ENCODE measurements at regions not wholly inside any gene's neighbourhood (a gene's known extent, or its start where the extent isn't known, plus 50 kb on each side); places are given as distances from the start of the nearest gene placed in this dataset.

DNA sequence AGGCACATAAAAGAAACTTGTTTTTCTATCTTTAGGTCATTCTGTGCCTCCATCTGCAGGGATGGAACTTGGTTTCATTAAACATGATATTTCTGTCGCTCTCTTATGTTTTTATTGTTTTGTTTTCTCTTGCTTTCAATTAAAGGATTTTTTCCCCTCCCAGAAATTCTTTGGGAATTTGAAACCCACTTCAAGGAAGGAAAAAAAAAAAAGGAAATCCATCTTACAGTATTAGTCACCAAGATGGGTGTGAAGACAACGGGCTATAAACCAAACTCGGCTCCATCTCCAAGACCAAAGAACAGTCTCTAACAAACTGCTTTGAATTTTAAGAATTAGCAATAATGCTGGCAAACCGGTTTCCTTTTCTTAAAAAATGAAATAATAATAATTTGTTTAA is 244.1 kb downstream of the BCL11A start:
- Histone ChIP-seq H3K36me3 (ENCODE audit: insufficient read depth in 1 of 2, low read depth in 1 of 2) (no peaks in the 10 kb centered on the region), H3K4me3 (no peak overlapping the region), H3K4me1 (no peaks in the 10 kb centered on the region), H3K9me3 (no peaks in the 10 kb centered on the region), H3K27me3 (ENCODE audit: insufficient read depth in 3 of 3, low read length in 2 of 3) (no peaks in the 10 kb centered on the region), H3K27ac (no peak overlapping the region)
- TF ChIP-seq, protein P1, sequence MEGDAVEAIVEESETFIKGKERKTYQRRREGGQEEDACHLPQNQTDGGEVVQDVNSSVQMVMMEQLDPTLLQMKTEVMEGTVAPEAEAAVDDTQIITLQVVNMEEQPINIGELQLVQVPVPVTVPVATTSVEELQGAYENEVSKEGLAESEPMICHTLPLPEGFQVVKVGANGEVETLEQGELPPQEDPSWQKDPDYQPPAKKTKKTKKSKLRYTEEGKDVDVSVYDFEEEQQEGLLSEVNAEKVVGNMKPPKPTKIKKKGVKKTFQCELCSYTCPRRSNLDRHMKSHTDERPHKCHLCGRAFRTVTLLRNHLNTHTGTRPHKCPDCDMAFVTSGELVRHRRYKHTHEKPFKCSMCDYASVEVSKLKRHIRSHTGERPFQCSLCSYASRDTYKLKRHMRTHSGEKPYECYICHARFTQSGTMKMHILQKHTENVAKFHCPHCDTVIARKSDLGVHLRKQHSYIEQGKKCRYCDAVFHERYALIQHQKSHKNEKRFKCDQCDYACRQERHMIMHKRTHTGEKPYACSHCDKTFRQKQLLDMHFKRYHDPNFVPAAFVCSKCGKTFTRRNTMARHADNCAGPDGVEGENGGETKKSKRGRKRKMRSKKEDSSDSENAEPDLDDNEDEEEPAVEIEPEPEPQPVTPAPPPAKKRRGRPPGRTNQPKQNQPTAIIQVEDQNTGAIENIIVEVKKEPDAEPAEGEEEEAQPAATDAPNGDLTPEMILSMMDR (IDR thresholded peaks at IDR 0.05) = no peak
- ATAC-seq (no peak), DNase-seq (no peak)
- intact Hi-C loops (cut with DNase I) = no loop called here
- WGBS, 3 donors = 81 to 91% (median 81%) methylated on average over 4 of the region's 4 CpGs

- no peak for ATAC-seq
- intact Hi-C loops (cut with DNase I) = no loop called here
- TF ChIP-seq, protein P1 (IDR thresholded peaks at IDR 0.05) = no peak
- Histone ChIP-seq H3K27ac (no peak overlapping the region), H3K36me3 (ENCODE audit: insufficient read depth in 1 of 2, low read depth in 1 of 2) (no peaks in the 10 kb centered on the region), H3K27me3 (ENCODE audit: insufficient read depth in 3 of 3, low read length in 2 of 3) (no peaks in the 10 kb centered on the region), H3K4me3 (no peak overlapping the region), H3K4me1 (no peaks in the 10 kb centered on the region), H3K9me3 (no peaks in the 10 kb centered on the region)
- no peak for DNase-seq
- WGBS, 3 donors = 37 to 47% (median 46%) methylated on average over 5 of the region's 5 CpGs
These were observed 247.1 kb downstream of the BCL11A start for GRCh38 chr2:60306267-60306861.

GRCh38 chr2:60303680-60304079 is 249.8 kb downstream of the BCL11A start:
- H3K4me1 ChIP-seq = no peaks in the 10 kb centered on the region
- no peak overlapping the region for H3K4me3 ChIP-seq
- DNase-seq (no peak), ATAC-seq (no peak)
- no peaks in the 10 kb centered on the region for H3K36me3 ChIP-seq (ENCODE audit: insufficient read depth in 1 of 2, low read depth in 1 of 2)
- H3K27ac ChIP-seq = no peak overlapping the region
- no peaks in the 10 kb centered on the region for H3K9me3 ChIP-seq
- TF ChIP-seq, protein P1 (IDR thresholded peaks at IDR 0.05) = no peak
- no peaks in the 10 kb centered on the region for H3K27me3 ChIP-seq (ENCODE audit: insufficient read depth in 3 of 3, low read length in 2 of 3)
- intact Hi-C loops (cut with DNase I) = no loop called here
- WGBS, 3 donors = 90 to 93% (median 90%) methylated on average over 2 of the region's 2 CpGs

GRCh38 chr2:60302377-60303126 is 250.9 kb downstream of the BCL11A start:
- H3K36me3 ChIP-seq (ENCODE audit: insufficient read depth in 1 of 2, low read depth in 1 of 2) = no peaks in the 10 kb centered on the region
- intact Hi-C loops (cut with DNase I) = no loop called here
- DNase-seq (no peak), ATAC-seq (no peak)
- no peaks in the 10 kb centered on the region for H3K4me1 ChIP-seq
- H3K27me3 ChIP-seq (ENCODE audit: insufficient read depth in 3 of 3, low read length in 2 of 3) = no peaks in the 10 kb centered on the region
- TF ChIP-seq, protein P1 (IDR thresholded peaks at IDR 0.05) = no peak
- no peaks in the 10 kb centered on the region for H3K9me3 ChIP-seq
- no peak overlapping the region for H3K27ac ChIP-seq
- 92 to 95% (median 94%) methylated on average over 6 of the region's 6 CpGs for WGBS, 3 donors
- H3K4me3 ChIP-seq = no peak overlapping the region
